Gastrocnemius medialis (tissue), 4 donors: ENCODE measurements at regions not wholly inside any gene's neighbourhood (a gene's known extent, or its start where the extent isn't known, plus 50 kb on each side); places are given as distances from the start of the nearest gene placed in this dataset.

ENCODE experiments used
- ATAC-seq, 2 donors: fragments of 150-250 bp; one replicate each; pipeline ENCODE4 v1.9.1; 2016
- DNase-seq, 2 donors: peaks; one replicate each; pipeline ENCODE4 v3.0.0-alpha.2; 2019
- H3K27ac ChIP-seq, 4 donors: fragments of 200-600 bp; sonication (generic); 1 replicate in 1 of 4; 2 replicates in 3 of 4; pipeline ENCODE4 v1.5.1; 2016 to 2018; ENCODE audit warnings: mild to moderate bottlenecking in 2 of 4, moderate library complexity in 1 of 4
- H3K27me3 ChIP-seq, 3 donors: fragments of 200-600 bp; sonication (generic) in 2 of 3; 1 replicate in 1 of 3; 2 replicates in 2 of 3; pipeline versions ENCODE4 v1.5.1 to v1.6.0; 2016 to 2019; ENCODE audit warnings: mild to moderate bottlenecking in 1 of 3, moderate library complexity in 1 of 3
- H3K36me3 ChIP-seq, 2 donors: fragments of 200-600 bp; sonication (generic) in 1 of 2; one replicate each; pipeline ENCODE4 v1.5.1; 2017 to 2018
- H3K4me1 ChIP-seq, 2 donors: fragments of 200-600 bp; sonication (generic) in 1 of 2; one replicate each; pipeline ENCODE4 v1.5.1; 2016 to 2017; ENCODE audit warnings: mild to moderate bottlenecking in 2 of 2
- H3K4me3 ChIP-seq, 4 donors: fragments of 200-600 bp; sonication (generic) in 3 of 4; 1 replicate in 1 of 4; 2 replicates in 3 of 4; pipeline ENCODE4 v1.5.1; 2016 to 2019; ENCODE audit warnings: mild to moderate bottlenecking in 2 of 4
- H3K9me3 ChIP-seq, 3 donors: fragments of 200-600 bp; sonication (generic) in 2 of 3; 1 replicate in 1 of 3; 2 replicates in 2 of 3; pipeline ENCODE4 v1.5.1; 2016 to 2019
- CTCF ChIP-seq, 5 experiments: fragments of 450-650 bp in 3 of 5; fragments of 200-600 bp in 2 of 5; sonication (generic) in 2 of 5; IDR thresholded peaks in 4 of 5; conservative IDR thresholded peaks in 1 of 5; 1 replicate in 4 of 5; 2 replicates in 1 of 5; pipeline ENCODE4 v1.5.1; 2016 to 2019; ENCODE audit warnings: antibody characterized with exemption in 5 of 5, mild to moderate bottlenecking in 3 of 5, moderate library complexity in 3 of 5
- POLR2A ChIP-seq, 2 donors: fragments of 450-650 bp; IDR thresholded peaks; one replicate each; pipeline ENCODE4 v1.6.1; 2017; ENCODE audit warnings: antibody characterized with exemption in 2 of 2, mild to moderate bottlenecking in 2 of 2, moderate library complexity in 2 of 2
- in situ Hi-C, 4 donors: fragments of 200-750 bp; cut with MboI; loops; one replicate each; pipeline versions ENCODE4 v1.15.0 to v1.8.0; 2017; ENCODE audit warnings: low sequenced_read_pairs in 4 of 4
- intact Hi-C: fragments of 100-400 bp; cut with DNase I; formaldehyde crosslinking; loops from one replicate; pipeline ENCODE4 v1.15.1; 2023; ENCODE audit warnings: low total_unique reads

GRCh38 chr11:115049796-115050195, 371.5 kb downstream of the NXPE2 start:
- in situ Hi-C loops = no loop called here
- Histone ChIP-seq H3K4me3 (no peak overlapping the region), H3K4me1 (no peaks in the 10 kb centered on the region), H3K9me3 (no peaks in the 10 kb centered on the region), H3K27me3 (no peaks in the 10 kb centered on the region), H3K27ac (no peak overlapping the region), H3K36me3 (no peaks in the 10 kb centered on the region)
- no peak for TF ChIP-seq POLR2A (IDR thresholded peaks at IDR 0.05)
- TF ChIP-seq CTCF (IDR thresholded peaks at IDR 0.05 in 4 of 5, conservative IDR thresholded peaks at IDR 0.05 in 1 of 5) = no peak
- intact Hi-C loops = no loop called here
- ATAC-seq (no peak), DNase-seq (no peak)

- Histone ChIP-seq H3K9me3 (no peaks in the 10 kb centered on the region), H3K36me3 (no peaks in the 10 kb centered on the region), H3K4me3 (no peak overlapping the region), H3K27ac (no peak overlapping the region), H3K27me3 (no peaks in the 10 kb centered on the region), H3K4me1 (no peaks in the 10 kb centered on the region)
- intact Hi-C loops (no loop called here), in situ Hi-C loops (no loop called here)
- no peak for ATAC-seq
- TF ChIP-seq POLR2A (IDR thresholded peaks at IDR 0.05) = no peak
- no peak for TF ChIP-seq CTCF (IDR thresholded peaks at IDR 0.05 in 4 of 5, conservative IDR thresholded peaks at IDR 0.05 in 1 of 5)
- no peak for DNase-seq
Measured at GRCh38 chr11:115050756-115051155, 372.4 kb downstream of the NXPE2 start.

GRCh38 chr11:115051938-115052590, 373.7 kb downstream of the NXPE2 start:
- no peaks in the 10 kb centered on the region for H3K27me3 ChIP-seq
- H3K27ac ChIP-seq = no peak overlapping the region
- in situ Hi-C loops (no loop called here), intact Hi-C loops (no loop called here)
- ATAC-seq (no peak), DNase-seq (no peak)
- peaks cover 0 to 7% (median 0%) of the 10 kb centered on the region in 3 donors for H3K9me3 ChIP-seq
- TF ChIP-seq POLR2A (IDR thresholded peaks at IDR 0.05) (no peak), CTCF (IDR thresholded peaks at IDR 0.05 in 4 of 5, conservative IDR thresholded peaks at IDR 0.05 in 1 of 5) (no peak)
- H3K36me3 ChIP-seq = no peaks in the 10 kb centered on the region
- no peak overlapping the region for H3K4me3 ChIP-seq
- no peaks in the 10 kb centered on the region for H3K4me1 ChIP-seq

DNA sequence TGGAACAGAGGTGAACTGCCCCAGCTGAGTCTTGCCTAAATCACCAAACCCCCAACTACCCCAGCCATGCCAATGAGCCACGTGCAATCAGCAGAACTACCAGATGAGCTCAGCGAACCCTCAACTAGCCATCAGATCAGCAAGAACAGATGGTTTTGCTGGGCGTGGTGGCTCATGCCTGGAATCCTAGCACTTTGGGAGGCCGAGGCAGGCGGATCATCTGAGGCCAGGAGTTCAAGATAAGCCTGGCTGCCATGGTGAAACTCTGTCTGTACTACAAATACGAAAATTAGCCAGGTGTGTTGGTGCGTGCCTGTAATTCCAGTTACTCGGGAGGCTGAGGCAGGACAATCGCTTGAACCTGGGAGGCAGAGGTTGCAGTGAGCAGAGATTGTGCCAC, 374.3 kb downstream of the NXPE2 start:
- DNase-seq (no peak), ATAC-seq (no peak)
- H3K27ac ChIP-seq = no peak overlapping the region
- H3K36me3 ChIP-seq = no peaks in the 10 kb centered on the region
- TF ChIP-seq POLR2A (IDR thresholded peaks at IDR 0.05) (no peak), CTCF (IDR thresholded peaks at IDR 0.05 in 4 of 5, conservative IDR thresholded peaks at IDR 0.05 in 1 of 5) (no peak)
- no peaks in the 10 kb centered on the region for H3K27me3 ChIP-seq
- no peaks in the 10 kb centered on the region for H3K4me1 ChIP-seq
- intact Hi-C loops (no loop called here), in situ Hi-C loops (no loop called here)
- H3K4me3 ChIP-seq = no peak overlapping the region
- H3K9me3 ChIP-seq = peaks cover 0 to 7% (median 0%) of the 10 kb centered on the region in 3 donors
